ENCODE measurements at regions not wholly inside any gene's neighbourhood (a gene's known extent, or its start where the extent isn't known, plus 50 kb on each side); places are given as distances from the start of the nearest gene placed in this dataset.

GRCh38 chr11:17152306-17152705 is 55.5 kb downstream of the PIK3C2A start:
- intact Hi-C loops (cut with DNase I): loop anchor here in 2 of 10 donors (5.0 kb wide), 1 partner anchor 55 kb away; the partner anchor contains the start of gene PIK3C2A (in 2 of the 2)
- Histone ChIP-seq H3K4me1 (peaks cover 5 to 84% (median 51%) of the 10 kb centered on the region in 9 donors), H3K27ac (peak overlapping the region in 5 of 10 donors; percentile 8 to 56 (median 15)), H3K9me3 (no peaks in the 10 kb centered on the region), H3K4me3 (no peak overlapping the region), H3K27me3 (no peaks in the 10 kb centered on the region), H3K36me3 (peaks cover 0 to 34% (median 0%) of the 10 kb centered on the region in 9 donors)
- TF ChIP-seq, protein P1, sequence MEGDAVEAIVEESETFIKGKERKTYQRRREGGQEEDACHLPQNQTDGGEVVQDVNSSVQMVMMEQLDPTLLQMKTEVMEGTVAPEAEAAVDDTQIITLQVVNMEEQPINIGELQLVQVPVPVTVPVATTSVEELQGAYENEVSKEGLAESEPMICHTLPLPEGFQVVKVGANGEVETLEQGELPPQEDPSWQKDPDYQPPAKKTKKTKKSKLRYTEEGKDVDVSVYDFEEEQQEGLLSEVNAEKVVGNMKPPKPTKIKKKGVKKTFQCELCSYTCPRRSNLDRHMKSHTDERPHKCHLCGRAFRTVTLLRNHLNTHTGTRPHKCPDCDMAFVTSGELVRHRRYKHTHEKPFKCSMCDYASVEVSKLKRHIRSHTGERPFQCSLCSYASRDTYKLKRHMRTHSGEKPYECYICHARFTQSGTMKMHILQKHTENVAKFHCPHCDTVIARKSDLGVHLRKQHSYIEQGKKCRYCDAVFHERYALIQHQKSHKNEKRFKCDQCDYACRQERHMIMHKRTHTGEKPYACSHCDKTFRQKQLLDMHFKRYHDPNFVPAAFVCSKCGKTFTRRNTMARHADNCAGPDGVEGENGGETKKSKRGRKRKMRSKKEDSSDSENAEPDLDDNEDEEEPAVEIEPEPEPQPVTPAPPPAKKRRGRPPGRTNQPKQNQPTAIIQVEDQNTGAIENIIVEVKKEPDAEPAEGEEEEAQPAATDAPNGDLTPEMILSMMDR (IDR thresholded peaks at IDR 0.05): no peak
- ATAC-seq: no peak
- DNase-seq: no peak
- 91 to 93% methylated on average over 1 of the region's 1 CpG for WGBS, 2 donors

DNA sequence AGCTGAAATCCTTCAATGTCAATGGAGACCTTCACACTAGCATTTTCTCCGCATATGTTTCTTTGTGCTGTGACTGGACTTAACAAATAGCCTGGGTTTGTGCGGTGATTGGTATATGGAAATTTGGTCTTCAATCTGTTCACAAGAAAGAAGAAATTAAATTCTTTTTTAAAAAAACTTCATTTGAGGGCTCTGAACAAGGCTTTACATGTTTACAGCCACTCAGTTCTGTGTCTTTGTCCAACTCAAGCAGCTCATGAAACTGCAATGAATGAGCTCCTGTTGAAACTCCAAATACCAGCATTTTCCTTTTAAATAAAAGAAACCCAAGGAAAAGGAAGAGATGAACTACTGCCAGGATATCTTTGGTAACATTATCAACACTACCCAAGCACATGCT is 57.3 kb downstream of the PIK3C2A start:
- peaks cover 5 to 78% (median 46%) of the 10 kb centered on the region in 9 donors for H3K4me1 ChIP-seq
- 91 to 95% methylated on average over 2 of the region's 2 CpGs for WGBS, 2 donors
- TF ChIP-seq, protein P1 (IDR thresholded peaks at IDR 0.05): no peak

DNA sequence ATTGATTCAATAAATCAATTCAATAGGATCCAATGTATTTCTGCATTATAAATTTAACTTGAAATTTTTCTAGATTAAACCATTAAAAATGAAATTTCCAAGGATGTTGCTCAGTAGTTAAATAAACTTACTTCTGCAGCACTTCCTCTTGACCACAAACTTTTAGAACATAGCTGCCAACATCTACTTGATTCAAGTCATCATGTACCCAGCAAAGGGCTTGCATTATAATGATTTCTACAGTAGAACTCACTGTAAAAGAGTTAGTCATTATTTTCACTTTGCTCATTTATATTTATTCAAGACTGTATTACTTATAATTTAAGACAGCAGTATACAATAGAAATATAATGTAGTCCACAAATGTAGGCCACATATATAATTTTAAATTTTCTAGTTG is 59.2 kb downstream of the PIK3C2A start:
- H3K36me3 ChIP-seq: peaks cover 0 to 61% (median 3%) of the 10 kb centered on the region in 9 donors
- ATAC-seq: no peak
- H3K9me3 ChIP-seq: no peaks in the 10 kb centered on the region
- H3K4me3 ChIP-seq: no peak overlapping the region
- no peak for DNase-seq
- intact Hi-C loops (cut with DNase I): no loop called here
- no peaks in the 10 kb centered on the region for H3K27me3 ChIP-seq
- TF ChIP-seq, protein P1 (IDR thresholded peaks at IDR 0.05): no peak
- peaks cover 2 to 66% (median 34%) of the 10 kb centered on the region in 9 donors for H3K4me1 ChIP-seq
- no peak overlapping the region for H3K27ac ChIP-seq

More for the DNA sequence above, 57.3 kb downstream of the PIK3C2A start:
- H3K36me3 ChIP-seq: peaks cover 0 to 41% (median 0%) of the 10 kb centered on the region in 9 donors
- H3K4me3 ChIP-seq: no peak overlapping the region
- DNase-seq (no peak), ATAC-seq (peak in 1 of 8 donors; percentile 9)
- peak overlapping the region in 3 of 10 donors; percentile 23 to 56 (median 27) for H3K27ac ChIP-seq
- H3K27me3 ChIP-seq: no peaks in the 10 kb centered on the region
- intact Hi-C loops (cut with DNase I): loop anchor here in 2 of 10 donors (5.0 kb wide), 1 partner anchor 57 kb away; the partner anchor contains the start of gene PIK3C2A (in 2 of the 2)
- H3K9me3 ChIP-seq: no peaks in the 10 kb centered on the region

- no peaks in the 10 kb centered on the region for H3K9me3 ChIP-seq
- peaks cover 2 to 43% (median 21%) of the 10 kb centered on the region in 9 donors for H3K4me1 ChIP-seq
- H3K36me3 ChIP-seq: peaks cover 0 to 80% (median 3%) of the 10 kb centered on the region in 9 donors
- intact Hi-C loops (cut with DNase I): no loop called here
- TF ChIP-seq, protein P1 (IDR thresholded peaks at IDR 0.05): no peak
- ATAC-seq: no peak
- DNase-seq: no peak
- no peaks in the 10 kb centered on the region for H3K27me3 ChIP-seq
- no peak overlapping the region for H3K4me3 ChIP-seq
- H3K27ac ChIP-seq: no peak overlapping the region
Observed at GRCh38 chr11:17145972-17146371, 61.8 kb downstream of the PIK3C2A start.
